WI38 (cell line): ENCODE measurements at regions not wholly inside any gene's neighbourhood (a gene's known extent, or its start where the extent isn't known, plus 50 kb on each side); places are given as distances from the start of the nearest gene placed in this dataset.

ENCODE experiments used
- H3K4me3 ChIP-seq: 2 replicates; pipeline ENCODE4 v1.5.1; 2011; ENCODE audit warnings: low read depth, mild to moderate bottlenecking, control low read depth, low read length
- TF ChIP-seq, protein P1 (sequence below): IDR thresholded peaks from 2 replicates; pipeline ENCODE4 v1.5.1; 2012; ENCODE audit warnings: low read depth, mild to moderate bottlenecking, control low read depth, low read length

GRCh38 chr19:46928951-46929350, 68.2 kb downstream of the ARHGAP35 start:
- TF ChIP-seq, protein P1, sequence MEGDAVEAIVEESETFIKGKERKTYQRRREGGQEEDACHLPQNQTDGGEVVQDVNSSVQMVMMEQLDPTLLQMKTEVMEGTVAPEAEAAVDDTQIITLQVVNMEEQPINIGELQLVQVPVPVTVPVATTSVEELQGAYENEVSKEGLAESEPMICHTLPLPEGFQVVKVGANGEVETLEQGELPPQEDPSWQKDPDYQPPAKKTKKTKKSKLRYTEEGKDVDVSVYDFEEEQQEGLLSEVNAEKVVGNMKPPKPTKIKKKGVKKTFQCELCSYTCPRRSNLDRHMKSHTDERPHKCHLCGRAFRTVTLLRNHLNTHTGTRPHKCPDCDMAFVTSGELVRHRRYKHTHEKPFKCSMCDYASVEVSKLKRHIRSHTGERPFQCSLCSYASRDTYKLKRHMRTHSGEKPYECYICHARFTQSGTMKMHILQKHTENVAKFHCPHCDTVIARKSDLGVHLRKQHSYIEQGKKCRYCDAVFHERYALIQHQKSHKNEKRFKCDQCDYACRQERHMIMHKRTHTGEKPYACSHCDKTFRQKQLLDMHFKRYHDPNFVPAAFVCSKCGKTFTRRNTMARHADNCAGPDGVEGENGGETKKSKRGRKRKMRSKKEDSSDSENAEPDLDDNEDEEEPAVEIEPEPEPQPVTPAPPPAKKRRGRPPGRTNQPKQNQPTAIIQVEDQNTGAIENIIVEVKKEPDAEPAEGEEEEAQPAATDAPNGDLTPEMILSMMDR, result no peak
- H3K4me3 ChIP-seq, result no peak overlapping the region

GRCh38 chr19:46931202-46931601, 70.4 kb downstream of the ARHGAP35 start:
- H3K4me3 ChIP-seq, result no peak overlapping the region
- TF ChIP-seq, protein P1, result no peak

DNA sequence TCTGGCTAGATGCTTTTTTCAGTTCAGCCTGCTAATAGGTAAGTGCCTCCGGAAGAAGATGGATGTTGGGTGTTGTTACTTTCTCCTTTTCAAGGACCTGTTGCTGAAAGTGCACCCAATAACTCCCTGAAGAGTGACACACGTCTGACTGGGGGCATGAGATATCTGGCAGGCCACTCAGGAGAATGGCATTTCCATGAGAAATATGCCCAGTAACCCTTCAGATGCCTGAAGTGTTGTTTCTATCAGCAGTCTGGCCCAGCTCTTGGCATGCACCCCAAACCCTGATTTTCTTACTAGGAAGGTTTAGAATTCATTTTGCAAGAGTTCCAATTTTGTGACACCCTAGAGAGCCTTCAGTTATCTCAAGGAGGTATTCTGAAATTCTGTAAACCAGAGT, 71.5 kb downstream of the ARHGAP35 start:
- H3K4me3 ChIP-seq, result no peak overlapping the region
- TF ChIP-seq, protein P1, result no peak

GRCh38 chr19:46935066-46935663, 74.4 kb downstream of the ARHGAP35 start:
- no peak overlapping the region for H3K4me3 ChIP-seq
- TF ChIP-seq, protein P1, result no peak

DNA sequence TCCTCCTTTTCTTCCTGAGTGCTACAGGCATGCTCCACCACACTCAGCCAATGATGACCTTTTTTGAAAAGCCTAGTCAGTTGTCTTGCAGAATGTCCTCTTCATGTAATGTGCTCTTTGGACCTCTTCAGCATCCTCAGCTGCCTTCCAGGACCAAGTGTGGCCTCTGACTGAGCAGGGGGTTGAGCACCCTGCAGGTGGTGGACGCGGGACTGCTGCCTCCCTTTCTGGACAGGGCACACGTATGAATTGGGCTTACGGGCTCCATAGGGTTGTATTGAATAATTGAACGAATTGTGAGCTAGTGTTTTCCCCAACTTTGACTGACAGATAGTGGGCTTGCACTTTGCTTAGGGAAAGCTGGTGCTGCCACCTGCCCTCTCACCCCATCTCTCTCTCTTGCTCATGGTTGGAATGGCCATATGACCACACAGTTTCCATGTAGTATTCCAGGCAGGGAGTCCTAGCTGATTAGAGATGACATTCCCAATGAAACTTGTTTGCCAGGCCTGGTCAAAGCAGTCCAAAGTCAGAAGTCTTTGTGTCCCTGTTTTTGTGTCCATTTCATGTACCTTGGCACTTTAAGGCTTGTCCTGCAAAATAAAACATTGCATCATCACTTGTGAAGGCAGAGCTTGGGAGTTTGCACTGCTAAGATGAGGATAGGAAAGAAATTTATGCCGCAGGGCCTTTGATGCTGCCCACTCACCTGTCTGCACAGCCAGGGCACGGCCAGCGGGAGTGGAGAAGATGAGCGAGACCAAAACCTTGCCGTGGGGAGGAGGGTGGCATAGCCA, 76.3 kb upstream of the NPAS1 start:
- H3K4me3 ChIP-seq, result no peak overlapping the region
- TF ChIP-seq, protein P1, result no peak

- no peak overlapping the region; the same call in 1 of the 2 replicates for H3K4me3 ChIP-seq
- TF ChIP-seq, protein P1, result no peak
Observed at GRCh38 chr19:46944123-46944748, 75.4 kb upstream of the NPAS1 start.

DNA sequence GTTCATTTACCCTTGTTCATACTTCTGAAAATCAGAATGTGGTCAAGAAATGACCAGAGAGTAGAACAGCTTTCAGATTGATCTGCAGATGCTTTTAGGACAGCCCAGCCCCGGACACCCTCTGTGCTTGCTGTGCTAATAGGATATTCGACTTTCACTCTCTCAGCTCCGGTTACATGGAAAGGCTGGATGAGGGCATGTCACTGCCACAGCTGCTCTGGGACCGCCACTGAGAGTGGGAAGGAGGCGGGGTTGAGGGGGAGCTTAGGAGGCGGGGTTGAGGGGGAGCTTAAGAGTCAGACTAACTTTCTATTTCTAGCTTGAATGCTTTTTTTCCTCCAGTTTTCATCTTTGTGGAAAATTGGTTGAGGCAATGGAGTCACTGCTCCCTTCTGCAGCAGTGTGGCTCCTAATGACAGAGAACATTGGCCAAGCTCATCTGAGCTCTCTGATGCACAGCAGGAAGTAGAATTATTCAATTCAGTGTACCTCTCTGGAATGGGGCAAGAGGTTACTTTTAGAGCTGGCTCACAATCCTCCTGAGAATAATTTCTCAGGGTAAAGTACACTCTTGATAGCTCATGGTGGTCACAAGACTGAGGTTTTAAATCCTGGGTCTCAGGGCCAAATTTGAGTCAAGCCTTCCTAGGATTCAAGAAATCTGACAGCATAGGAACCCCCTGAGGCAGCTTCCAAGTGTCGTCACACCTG, 74.6 kb upstream of the NPAS1 start:
- TF ChIP-seq, protein P1, result no peak
- peak overlapping the region; percentile 20; the same call in 1 of the 2 replicates for H3K4me3 ChIP-seq
